Activated T-helper 2 cell treated with anti-CD3 and anti-CD28 coated beads, Interferon-gamma antibody, Interleukin-2, Interleukin-4, amounts not matched to agents 10 μg/mL and 5 μg/mL and 100 μg/mL, durations not matched to agents 14 hours and 24 hours and 36 hours (primary cell): ENCODE measurements at regions not wholly inside any gene's neighbourhood (a gene's known extent, or its start where the extent isn't known, plus 50 kb on each side); places are given as distances from the start of the nearest gene placed in this dataset.

Experiments used
- DNase-seq: peaks from one replicate; pipeline ENCODE4 v3.0.0; 2021; ENCODE audit warnings: low spot score
- H3K27ac Mint-ChIP-seq: one replicate; pipeline ENCODE4 v1.8.0; 2021; ENCODE audit warnings: mixed read lengths
- H3K27me3 Mint-ChIP-seq: one replicate; pipeline ENCODE4 v1.8.0; 2021; ENCODE audit warnings: low read depth, mixed read lengths
- H3K36me3 Mint-ChIP-seq: one replicate; pipeline ENCODE4 v1.8.0; 2021; ENCODE audit warnings: low read depth, mixed read lengths
- H3K4me1 Mint-ChIP-seq: one replicate; pipeline ENCODE4 v1.8.0; 2021; ENCODE audit warnings: low read depth, mixed read lengths
- H3K4me3 Mint-ChIP-seq: one replicate; pipeline ENCODE4 v1.8.0; 2021; ENCODE audit warnings: low read depth, mild to moderate bottlenecking, moderate library complexity, mixed read lengths
- H3K9me3 Mint-ChIP-seq: one replicate; pipeline ENCODE4 v1.8.0; 2021; ENCODE audit warnings: mixed read lengths
- intact Hi-C: fragments of 100-400 bp; cut with micrococcal nuclease; formaldehyde crosslinking; loops from one replicate; pipeline ENCODE4 v1.15.1; 2023

- Mint-ChIP-seq H3K4me1 (no peaks in the 10 kb centered on the region), H3K27me3 (no peaks in the 10 kb centered on the region), H3K27ac (no peak overlapping the region), H3K4me3 (no peak overlapping the region), H3K9me3 (peaks cover 7% of the 10 kb centered on the region), H3K36me3 (no peaks in the 10 kb centered on the region)
- intact Hi-C loops: no loop called here
- no peak for DNase-seq
Measured at GRCh38 chr10:28862219-28862618, 184.9 kb downstream of the BAMBI start.

GRCh38 chr10:28869606-28870201 is 192.4 kb downstream of the BAMBI start:
- DNase-seq: no peak
- Mint-ChIP-seq H3K9me3 (no peaks in the 10 kb centered on the region), H3K4me1 (no peaks in the 10 kb centered on the region), H3K27ac (no peak overlapping the region), H3K36me3 (no peaks in the 10 kb centered on the region), H3K27me3 (no peaks in the 10 kb centered on the region), H3K4me3 (no peak overlapping the region)
- intact Hi-C loops: no loop called here

- Mint-ChIP-seq H3K4me1 (no peaks in the 10 kb centered on the region), H3K36me3 (no peaks in the 10 kb centered on the region), H3K9me3 (no peaks in the 10 kb centered on the region), H3K27ac (no peak overlapping the region), H3K4me3 (no peak overlapping the region), H3K27me3 (no peaks in the 10 kb centered on the region)
- no peak for DNase-seq
- intact Hi-C loops: no loop called here
Measured at GRCh38 chr10:28871665-28872064, 194.3 kb downstream of the BAMBI start.

- intact Hi-C loops: no loop called here
- no peaks in the 10 kb centered on the region for H3K9me3 Mint-ChIP-seq
- no peaks in the 10 kb centered on the region for H3K4me1 Mint-ChIP-seq
- H3K4me3 Mint-ChIP-seq: no peak overlapping the region
- DNase-seq: no peak
- H3K27me3 Mint-ChIP-seq: no peaks in the 10 kb centered on the region
- no peak overlapping the region for H3K27ac Mint-ChIP-seq
- no peaks in the 10 kb centered on the region for H3K36me3 Mint-ChIP-seq
Measured at GRCh38 chr10:28872587-28873165, 195.4 kb downstream of the BAMBI start.

- H3K4me3 Mint-ChIP-seq: no peak overlapping the region
- H3K27ac Mint-ChIP-seq: no peak overlapping the region
- no peak for DNase-seq
- no peaks in the 10 kb centered on the region for H3K4me1 Mint-ChIP-seq
- intact Hi-C loops: no loop called here
- no peaks in the 10 kb centered on the region for H3K36me3 Mint-ChIP-seq
- H3K9me3 Mint-ChIP-seq: no peaks in the 10 kb centered on the region
- no peaks in the 10 kb centered on the region for H3K27me3 Mint-ChIP-seq
Measured at GRCh38 chr10:28873540-28873939, 196.2 kb downstream of the BAMBI start.

GRCh38 chr10:28874210-28874609 is 196.9 kb downstream of the BAMBI start:
- H3K27ac Mint-ChIP-seq: no peak overlapping the region
- DNase-seq: no peak
- H3K36me3 Mint-ChIP-seq: no peaks in the 10 kb centered on the region
- H3K27me3 Mint-ChIP-seq: no peaks in the 10 kb centered on the region
- no peak overlapping the region for H3K4me3 Mint-ChIP-seq
- intact Hi-C loops: no loop called here
- H3K4me1 Mint-ChIP-seq: no peaks in the 10 kb centered on the region
- H3K9me3 Mint-ChIP-seq: no peaks in the 10 kb centered on the region

- Mint-ChIP-seq H3K27ac (no peak overlapping the region), H3K36me3 (no peaks in the 10 kb centered on the region), H3K4me3 (no peak overlapping the region), H3K9me3 (no peaks in the 10 kb centered on the region), H3K27me3 (no peaks in the 10 kb centered on the region), H3K4me1 (no peaks in the 10 kb centered on the region)
- intact Hi-C loops: no loop called here
- no peak for DNase-seq
Measured at GRCh38 chr10:28875549-28876081, 198.3 kb downstream of the BAMBI start.

- Mint-ChIP-seq H3K27ac (no peak overlapping the region), H3K4me3 (no peak overlapping the region), H3K4me1 (no peaks in the 10 kb centered on the region), H3K9me3 (no peaks in the 10 kb centered on the region), H3K27me3 (peaks cover 3% of the 10 kb centered on the region), H3K36me3 (no peaks in the 10 kb centered on the region)
- no peak for DNase-seq
- intact Hi-C loops: no loop called here
Measured at GRCh38 chr10:28878236-28878970, 201.1 kb downstream of the BAMBI start.

- H3K4me3 Mint-ChIP-seq: no peak overlapping the region
- intact Hi-C loops: no loop called here
- no peaks in the 10 kb centered on the region for H3K4me1 Mint-ChIP-seq
- no peak overlapping the region for H3K27ac Mint-ChIP-seq
- DNase-seq: no peak
- H3K27me3 Mint-ChIP-seq: peaks cover 3% of the 10 kb centered on the region
- no peaks in the 10 kb centered on the region for H3K36me3 Mint-ChIP-seq
- H3K9me3 Mint-ChIP-seq: no peaks in the 10 kb centered on the region
Measured at GRCh38 chr10:28879246-28879645, 201.9 kb downstream of the BAMBI start.

GRCh38 chr10:28879875-28880682 is 202.8 kb downstream of the BAMBI start:
- no peaks in the 10 kb centered on the region for H3K4me1 Mint-ChIP-seq
- H3K4me3 Mint-ChIP-seq: no peak overlapping the region
- H3K36me3 Mint-ChIP-seq: no peaks in the 10 kb centered on the region
- DNase-seq: no peak
- H3K27me3 Mint-ChIP-seq: peaks cover 3% of the 10 kb centered on the region
- intact Hi-C loops: no loop called here
- no peak overlapping the region for H3K27ac Mint-ChIP-seq
- H3K9me3 Mint-ChIP-seq: no peaks in the 10 kb centered on the region

- Mint-ChIP-seq H3K27me3 (peaks cover 3% of the 10 kb centered on the region), H3K4me1 (no peaks in the 10 kb centered on the region), H3K36me3 (no peaks in the 10 kb centered on the region), H3K27ac (no peak overlapping the region), H3K9me3 (no peaks in the 10 kb centered on the region), H3K4me3 (no peak overlapping the region)
- no peak for DNase-seq
- intact Hi-C loops: no loop called here
Measured at GRCh38 chr10:28880683-28880950, 203.3 kb downstream of the BAMBI start.

- Mint-ChIP-seq H3K9me3 (no peaks in the 10 kb centered on the region), H3K27ac (no peak overlapping the region), H3K27me3 (peaks cover 3% of the 10 kb centered on the region), H3K4me3 (no peak overlapping the region), H3K36me3 (no peaks in the 10 kb centered on the region), H3K4me1 (no peaks in the 10 kb centered on the region)
- intact Hi-C loops: no loop called here
- DNase-seq: no peak
Measured at GRCh38 chr10:28881171-28881882, 204.0 kb downstream of the BAMBI start.
